CD1c-positive myeloid dendritic cell (primary cell): ENCODE measurements at regions not wholly inside any gene's neighbourhood (a gene's known extent, or its start where the extent isn't known, plus 50 kb on each side); places are given as distances from the start of the nearest gene placed in this dataset.
"Not testable (repeated sequence)": the region's sequence is repeated elsewhere in the genome, so short reads cannot be mapped to it uniquely, and the experiment has no call there.

Source experiments
- DNase-seq: peaks from one replicate; pipeline ENCODE4 v3.0.0-alpha.2; 2016; ENCODE audit errors: extremely low spot score

GRCh38 chr6:164378330-164378729 is 931.1 kb downstream of the C6orf118 start:
- no peak for DNase-seq

DNA sequence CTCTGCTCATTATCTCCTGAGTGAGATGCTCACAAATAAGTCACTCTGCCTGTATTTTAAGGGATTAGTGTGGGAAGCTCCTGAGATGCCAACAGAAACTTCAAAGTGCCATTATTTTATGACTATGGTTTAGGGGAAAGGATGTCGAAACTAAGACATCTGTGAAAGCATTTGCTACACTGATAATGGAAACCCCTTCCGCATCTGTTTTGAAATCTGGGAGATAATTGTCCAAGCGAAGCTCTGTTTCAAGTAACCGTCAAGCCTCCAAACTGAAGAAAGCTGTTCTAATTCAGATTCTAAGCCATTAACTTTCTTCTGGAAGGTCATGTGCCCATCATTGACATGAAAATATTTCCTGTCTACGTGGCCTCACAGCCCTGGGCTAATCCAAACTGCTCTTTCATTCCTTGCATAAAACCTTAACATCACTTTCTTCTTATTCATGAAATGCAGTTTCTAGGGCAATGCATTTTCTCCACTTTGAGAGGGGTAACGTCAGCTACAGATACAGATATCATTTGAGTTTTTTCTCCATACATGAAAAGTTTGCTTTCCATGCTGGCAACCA is 932.0 kb downstream of the C6orf118 start:
- no peak for DNase-seq

DNA sequence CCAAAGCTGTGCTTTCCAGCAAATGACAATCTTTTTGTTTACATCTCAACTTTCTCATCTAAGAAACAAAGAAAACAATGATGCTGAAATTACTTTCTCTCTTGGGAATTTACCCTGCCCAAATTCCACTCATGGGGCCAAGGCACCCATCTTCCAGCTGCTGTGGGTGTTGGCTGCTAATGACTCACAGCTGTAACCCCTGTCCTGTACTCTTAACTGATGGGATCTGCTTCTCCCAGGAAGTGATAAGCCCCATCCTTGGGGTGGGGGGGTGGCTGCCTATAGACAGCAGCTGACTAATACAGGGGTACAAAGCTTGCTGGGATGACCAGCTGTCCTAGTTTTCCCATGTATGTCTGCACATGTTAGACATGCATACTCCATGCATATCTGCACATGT is 938.6 kb downstream of the C6orf118 start:
- DNase-seq, result no peak

DNA sequence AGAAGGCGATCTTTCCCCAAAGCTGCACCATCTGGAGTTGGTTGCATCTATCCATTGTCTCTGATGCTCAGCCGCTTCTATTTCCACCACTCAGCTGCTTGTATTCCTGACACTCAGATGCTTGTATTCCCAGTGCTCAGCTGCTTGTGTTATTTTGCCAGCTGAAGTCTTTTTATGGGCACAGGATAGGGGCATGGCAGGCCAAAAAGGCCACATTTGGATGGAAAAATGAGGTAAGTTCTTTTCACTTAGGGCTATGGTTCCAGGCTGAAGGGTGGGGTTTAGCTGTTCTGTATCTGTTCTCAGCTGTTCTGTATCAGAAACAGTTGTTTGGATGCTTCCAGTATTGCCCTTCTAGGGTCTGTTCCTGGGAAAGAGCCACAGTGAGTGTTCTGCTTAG is 944.9 kb downstream of the QKI start:
- no peak for DNase-seq

DNA sequence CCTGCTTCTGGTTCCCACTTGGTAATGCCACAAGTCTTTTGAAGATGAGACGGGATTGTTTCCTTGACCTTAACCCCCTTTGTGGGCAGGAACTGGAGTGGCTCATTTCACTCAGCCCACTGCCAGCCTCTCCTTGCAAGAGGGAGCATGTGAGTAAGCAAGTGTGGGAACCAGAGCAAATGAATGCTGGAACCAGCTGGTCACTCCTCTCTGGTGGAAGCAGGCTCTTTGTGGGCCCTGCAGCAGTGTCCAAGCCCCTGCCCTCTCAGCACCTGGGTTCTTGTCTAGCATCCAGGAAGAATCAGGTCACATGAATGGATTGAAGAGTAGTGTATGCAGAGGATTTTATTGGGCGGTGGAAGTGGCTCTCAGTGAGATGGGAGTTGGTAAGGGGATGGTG is 944.5 kb downstream of the QKI start:
- DNase-seq, result no peak

- DNase-seq, result no peak
Observed at GRCh38 chr6:164356814-164357213, 942.3 kb downstream of the QKI start.

GRCh38 chr6:164347455-164347854 is 932.9 kb downstream of the QKI start:
- DNase-seq, result no peak

- no peak for DNase-seq
Observed at GRCh38 chr6:164346631-164347030, 932.1 kb downstream of the QKI start.

- no peak for DNase-seq
Observed at GRCh38 chr6:164345806-164346496, 931.4 kb downstream of the QKI start.

GRCh38 chr6:164345327-164345726 is 930.8 kb downstream of the QKI start:
- DNase-seq, result no peak

GRCh38 chr6:164344801-164345291 is 930.3 kb downstream of the QKI start:
- DNase-seq, result no peak

- not testable (repeated sequence) for DNase-seq
Observed at GRCh38 chr6:164339442-164339841, 924.9 kb downstream of the QKI start.

DNA sequence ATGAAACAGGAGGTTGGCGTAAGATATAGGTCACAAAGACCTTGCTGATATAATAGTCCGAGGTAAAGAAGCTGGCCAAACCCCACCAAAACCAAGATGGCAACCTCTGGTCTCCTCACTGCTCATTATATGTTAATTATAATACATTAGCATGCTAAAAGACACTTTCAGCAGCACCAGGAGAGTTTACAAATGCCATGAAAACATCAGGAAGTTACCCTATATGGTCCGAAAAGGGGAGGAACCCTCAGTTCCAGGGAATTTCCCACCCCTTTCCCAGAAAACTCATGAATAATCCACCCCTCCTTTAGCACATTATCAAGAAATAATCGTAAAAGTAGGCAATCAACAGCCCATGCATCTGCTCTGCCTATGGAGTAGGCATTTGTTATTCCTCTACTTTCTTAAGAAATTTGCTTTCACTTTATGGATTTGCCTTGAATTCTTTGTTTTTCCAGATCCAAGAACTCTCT is 923.4 kb downstream of the QKI start:
- no peak for DNase-seq

DNA sequence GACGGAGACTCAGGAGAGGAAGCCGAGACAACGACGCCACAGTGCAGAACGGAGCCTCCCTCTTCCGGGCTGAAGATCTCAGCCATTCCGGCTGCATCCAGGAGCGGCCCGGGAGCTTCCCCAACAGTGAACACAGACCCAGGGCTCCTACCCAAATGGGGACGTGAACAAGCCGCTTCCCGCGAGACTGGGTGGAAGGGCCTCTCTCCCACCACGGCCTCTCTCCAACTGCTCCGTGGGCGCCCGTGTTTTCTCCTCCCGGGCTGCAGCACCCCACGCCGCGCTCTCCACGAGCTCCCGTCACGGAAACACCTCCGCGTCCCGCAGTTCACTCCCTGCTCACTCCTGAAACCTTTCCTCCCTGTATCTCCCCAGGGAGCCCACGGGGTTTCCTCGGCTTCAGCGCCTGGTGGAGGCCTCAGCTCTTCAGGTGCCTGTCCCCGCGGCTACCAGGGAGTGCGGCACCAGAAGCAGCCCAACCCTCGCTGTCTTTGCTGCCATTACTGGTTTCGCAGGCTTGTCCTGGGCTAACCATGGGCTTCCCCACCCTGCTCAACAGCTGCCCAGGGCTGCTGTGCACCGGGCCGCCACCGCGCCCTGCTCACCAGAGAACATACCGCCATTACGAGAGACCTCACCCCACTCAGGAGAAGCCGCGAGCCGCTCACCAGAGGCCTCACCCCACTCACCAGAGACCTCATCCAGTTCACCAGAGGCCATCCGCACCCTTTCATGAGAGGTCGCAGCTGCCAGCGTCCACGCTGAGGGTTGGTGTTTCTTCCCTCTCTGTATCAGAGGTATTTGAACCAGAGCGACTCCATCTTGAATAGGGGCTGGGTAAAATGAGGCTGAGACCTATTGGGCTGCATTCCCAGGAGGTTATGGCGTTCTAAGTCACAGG is 922.8 kb downstream of the QKI start:
- DNase-seq, result no peak

- DNase-seq, result no peak
Observed at GRCh38 chr6:164336455-164336854, 921.9 kb downstream of the QKI start.

DNA sequence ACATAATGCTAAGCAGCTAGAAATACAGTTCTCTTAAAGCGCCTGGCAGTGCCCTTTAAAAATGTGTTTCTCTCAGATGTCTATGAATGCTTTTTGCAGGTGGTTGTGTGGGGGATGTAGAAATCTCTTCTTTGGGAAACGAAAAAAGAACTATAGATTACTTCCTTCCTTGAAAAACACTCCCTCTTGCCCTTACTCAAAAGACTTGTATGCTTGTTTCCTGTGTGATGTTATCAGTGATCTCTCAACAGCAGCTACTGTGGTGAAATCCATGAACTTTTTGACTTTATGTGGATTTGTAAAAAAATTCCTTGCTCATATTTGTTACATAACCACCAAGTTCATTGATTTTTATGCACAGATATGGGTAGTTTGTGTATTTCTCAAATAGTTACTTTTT is 916.5 kb downstream of the QKI start:
- no peak for DNase-seq

DNA sequence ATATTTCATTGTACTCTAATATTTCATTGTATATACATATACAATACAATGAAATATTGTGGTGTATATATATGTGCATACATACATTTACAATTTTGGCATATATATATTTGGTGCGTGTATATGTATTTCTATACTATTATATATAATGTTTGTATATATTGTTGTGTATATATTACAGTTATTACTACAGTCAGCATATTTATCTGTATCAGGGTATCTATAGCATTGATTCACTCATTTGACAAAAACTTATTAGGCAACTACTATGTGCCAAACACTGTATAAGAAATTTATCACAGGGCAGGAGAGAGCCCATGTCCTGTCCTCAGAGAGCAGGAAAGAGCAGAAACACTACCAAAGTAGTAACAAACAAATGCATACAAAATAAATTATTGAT is 910.6 kb downstream of the QKI start:
- no peak for DNase-seq

- DNase-seq, result no peak
Observed at GRCh38 chr6:164322533-164322932, 908.0 kb downstream of the QKI start.

DNA sequence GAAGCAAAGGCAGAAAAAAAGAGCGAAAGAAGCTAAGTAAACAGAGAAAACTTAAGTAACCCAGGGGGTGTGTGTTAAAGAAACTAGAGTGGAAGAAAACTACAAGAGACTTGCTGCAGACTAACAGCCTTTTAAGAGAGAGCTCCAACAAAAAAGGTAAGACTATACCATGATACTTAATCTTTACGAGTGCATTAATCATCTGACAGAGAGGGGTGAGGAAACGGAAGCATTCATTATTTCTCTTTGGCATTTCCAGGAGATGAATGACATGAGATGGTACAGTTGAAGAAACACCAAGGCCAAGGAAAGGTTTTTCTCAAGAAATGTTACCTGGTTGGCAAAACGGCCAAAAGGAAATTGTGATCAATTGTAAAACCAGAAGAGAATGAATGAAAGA is 906.8 kb downstream of the QKI start:
- no peak for DNase-seq

- DNase-seq, result no peak
Observed at GRCh38 chr6:164315376-164315775, 900.9 kb downstream of the QKI start.

- DNase-seq, result no peak
Observed at GRCh38 chr6:164308339-164308738, 893.8 kb downstream of the QKI start.

DNA sequence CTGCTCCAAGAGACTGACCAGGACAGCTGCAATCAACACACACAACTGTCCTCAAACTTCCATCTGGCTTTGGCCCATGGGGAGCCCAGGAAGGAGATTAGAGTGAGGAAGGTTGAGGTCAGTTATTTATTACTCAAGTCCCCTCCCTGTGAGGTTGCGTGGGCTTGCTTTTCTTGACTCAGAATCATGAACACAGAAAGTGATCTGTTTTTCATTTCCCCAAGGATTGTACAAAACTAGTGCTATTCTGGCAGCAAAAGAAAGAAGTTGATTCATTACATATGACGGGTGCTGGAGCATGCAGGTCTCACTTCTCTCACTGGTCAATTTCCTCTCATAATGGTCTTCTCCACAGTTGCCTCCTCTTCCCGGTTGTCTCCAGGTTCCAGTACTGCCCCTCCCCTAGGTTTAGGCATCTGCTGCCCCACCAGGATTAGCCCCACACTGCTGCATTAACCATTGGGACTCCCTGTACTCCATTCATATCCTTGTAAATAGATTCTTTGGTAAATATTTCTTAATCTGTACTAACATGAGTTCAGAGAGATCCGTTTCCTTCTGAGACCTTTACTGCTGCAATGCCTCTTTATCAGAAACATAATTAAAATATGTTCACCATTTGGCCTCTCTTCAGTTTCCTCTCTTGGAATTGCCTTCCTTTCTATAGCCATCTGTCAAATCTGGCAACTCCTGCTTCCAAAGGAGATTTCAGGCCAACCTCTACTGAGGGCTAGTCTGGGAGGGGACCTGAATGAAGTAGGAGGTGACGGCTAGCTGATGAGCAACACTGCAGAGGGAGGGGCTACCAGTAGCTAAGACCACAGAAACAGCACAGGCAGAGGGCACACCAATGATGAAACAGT is 888.8 kb downstream of the QKI start:
- no peak for DNase-seq
